ENCODE measurements at regions not wholly inside any gene's neighbourhood (a gene's known extent, or its start where the extent isn't known, plus 50 kb on each side); places are given as distances from the start of the nearest gene placed in this dataset.

GRCh38 chr15:70538278-70538677 is 225.1 kb downstream of the UACA start:
- no peak for TF ChIP-seq CTCF (IDR thresholded peaks at IDR 0.05)
- TF ChIP-seq POLR2A (IDR thresholded peaks at IDR 0.05), result no peak
